ENCODE measurements at regions not wholly inside any gene's neighbourhood (a gene's known extent, or its start where the extent isn't known, plus 50 kb on each side); places are given as distances from the start of the nearest gene placed in this dataset.

DNA sequence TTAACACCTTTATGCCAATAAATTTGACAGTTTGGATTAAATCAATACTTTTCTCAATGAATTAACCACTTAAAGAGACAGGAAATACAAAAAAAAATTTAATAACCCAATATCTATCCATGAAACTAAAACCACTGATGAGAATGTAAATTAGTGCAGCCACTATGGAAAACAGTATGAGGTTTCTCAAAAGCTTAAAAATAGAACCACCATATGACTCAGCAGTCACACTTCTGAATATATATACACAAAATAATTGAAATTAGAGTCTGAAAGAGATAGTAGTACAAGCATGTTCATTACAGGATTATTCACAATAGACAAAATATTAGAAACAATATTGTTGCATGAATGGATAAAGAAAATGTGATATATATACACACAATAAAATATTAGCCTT is 382.1 kb upstream of the SETBP1 start:
- H4K20me1 ChIP-seq (ENCODE audit: insufficient read depth, low read length): no peaks in the 10 kb centered on the region
- H3K27ac ChIP-seq (ENCODE audit: low read depth, low read length): no peak overlapping the region
- H3K4me2 ChIP-seq (ENCODE audit: low read length): no peak overlapping the region
- Mint-ChIP-seq H3K36me3 (ENCODE audit: low read depth, unreplicated experiment) (no peaks in the 10 kb centered on the region), H3K27ac (ENCODE audit: unreplicated experiment) (no peak overlapping the region), H3K9me3 (ENCODE audit: unreplicated experiment) (peaks cover 2% of the 10 kb centered on the region), H3K4me1 (ENCODE audit: low read depth, unreplicated experiment) (peaks cover 2% of the 10 kb centered on the region), H3K27me3 (ENCODE audit: low read depth, unreplicated experiment) (no peaks in the 10 kb centered on the region), H3K4me3 (ENCODE audit: unreplicated experiment) (no peak overlapping the region)
- no peaks in the 10 kb centered on the region for H3K4me1 ChIP-seq (ENCODE audit: insufficient read depth, low read length)
- no peak overlapping the region for H2AFZ ChIP-seq (ENCODE audit: low read depth, low read length)
- no peak overlapping the region for H3K9ac ChIP-seq (ENCODE audit: low read length)
- H3K27me3 ChIP-seq (ENCODE audit: insufficient read depth, low read length): no peaks in the 10 kb centered on the region
- H3K9me3 ChIP-seq (ENCODE audit: insufficient read depth, low read depth, low read length): no peaks in the 10 kb centered on the region
- no peaks in the 10 kb centered on the region for H3K79me2 ChIP-seq (ENCODE audit: insufficient read depth, low read length)
- no peak for DNase-seq (ENCODE audit: low read depth)
- FAIRE-seq: no peak
- H3K36me3 ChIP-seq (ENCODE audit: insufficient read depth, low read length): no peaks in the 10 kb centered on the region
- no peak overlapping the region for H3K4me3 ChIP-seq (ENCODE audit: insufficient read depth, low read depth, low read length)
- no peak for TF ChIP-seq EZH2 (IDR thresholded peaks at IDR 0.05; ENCODE audit: insufficient read depth, low read length)
- TF ChIP-seq CTCF (IDR thresholded peaks at IDR 0.05; ENCODE audit: insufficient read depth, low read depth, low read length): no peak

GRCh38 chr18:44309185-44309584 is 371.5 kb upstream of the SETBP1 start:
- Histone ChIP-seq H3K4me2 (ENCODE audit: low read length) (peak overlapping the region; percentile 14), H3K27ac (ENCODE audit: low read depth, low read length) (peak overlapping the region; percentile 25), H3K27me3 (ENCODE audit: insufficient read depth, low read length) (no peaks in the 10 kb centered on the region), H2AFZ (ENCODE audit: low read depth, low read length) (no peak overlapping the region), H3K79me2 (ENCODE audit: insufficient read depth, low read length) (no peaks in the 10 kb centered on the region), H3K4me3 (ENCODE audit: insufficient read depth, low read depth, low read length) (no peak overlapping the region), H3K4me1 (ENCODE audit: insufficient read depth, low read length) (no peaks in the 10 kb centered on the region), H4K20me1 (ENCODE audit: insufficient read depth, low read length) (no peaks in the 10 kb centered on the region), H3K36me3 (ENCODE audit: insufficient read depth, low read length) (no peaks in the 10 kb centered on the region), H3K9ac (ENCODE audit: low read length) (no peak overlapping the region), H3K9me3 (ENCODE audit: insufficient read depth, low read depth, low read length) (no peaks in the 10 kb centered on the region)
- TF ChIP-seq CTCF (IDR thresholded peaks at IDR 0.05; ENCODE audit: insufficient read depth, low read depth, low read length) (no peak), EZH2 (IDR thresholded peaks at IDR 0.05; ENCODE audit: insufficient read depth, low read length) (no peak)
- Mint-ChIP-seq H3K36me3 (ENCODE audit: low read depth, unreplicated experiment) (no peaks in the 10 kb centered on the region), H3K27me3 (ENCODE audit: low read depth, unreplicated experiment) (no peaks in the 10 kb centered on the region), H3K4me3 (ENCODE audit: unreplicated experiment) (no peak overlapping the region), H3K4me1 (ENCODE audit: low read depth, unreplicated experiment) (peaks cover 7% of the 10 kb centered on the region), H3K27ac (ENCODE audit: unreplicated experiment) (no peak overlapping the region), H3K9me3 (ENCODE audit: unreplicated experiment) (peaks cover 3% of the 10 kb centered on the region)
- FAIRE-seq: peak; percentile 72
- peak; percentile 45 for DNase-seq (ENCODE audit: low read depth)

- no peak for FAIRE-seq
- H3K9me3 ChIP-seq (ENCODE audit: insufficient read depth, low read depth, low read length): no peaks in the 10 kb centered on the region
These were observed 359.8 kb upstream of the SETBP1 start for GRCh38 chr18:44320619-44321460.

More at GRCh38 chr18:44320619-44321460, 359.8 kb upstream of the SETBP1 start:
- Mint-ChIP-seq H3K9me3 (ENCODE audit: unreplicated experiment) (peaks cover 3% of the 10 kb centered on the region), H3K4me1 (ENCODE audit: low read depth, unreplicated experiment) (no peaks in the 10 kb centered on the region), H3K4me3 (ENCODE audit: unreplicated experiment) (no peak overlapping the region), H3K27ac (ENCODE audit: unreplicated experiment) (no peak overlapping the region), H3K27me3 (ENCODE audit: low read depth, unreplicated experiment) (no peaks in the 10 kb centered on the region), H3K36me3 (ENCODE audit: low read depth, unreplicated experiment) (no peaks in the 10 kb centered on the region)
- Histone ChIP-seq H3K27ac (ENCODE audit: low read depth, low read length) (no peak overlapping the region), H3K4me1 (ENCODE audit: insufficient read depth, low read length) (no peaks in the 10 kb centered on the region), H3K36me3 (ENCODE audit: insufficient read depth, low read length) (no peaks in the 10 kb centered on the region), H4K20me1 (ENCODE audit: insufficient read depth, low read length) (no peaks in the 10 kb centered on the region), H3K4me2 (ENCODE audit: low read length) (no peak overlapping the region), H3K9ac (ENCODE audit: low read length) (no peak overlapping the region), H3K27me3 (ENCODE audit: insufficient read depth, low read length) (no peaks in the 10 kb centered on the region), H2AFZ (ENCODE audit: low read depth, low read length) (no peak overlapping the region), H3K4me3 (ENCODE audit: insufficient read depth, low read depth, low read length) (no peak overlapping the region), H3K79me2 (ENCODE audit: insufficient read depth, low read length) (no peaks in the 10 kb centered on the region)
- no peak for TF ChIP-seq CTCF (IDR thresholded peaks at IDR 0.05; ENCODE audit: insufficient read depth, low read depth, low read length)
- TF ChIP-seq EZH2 (IDR thresholded peaks at IDR 0.05; ENCODE audit: insufficient read depth, low read length): no peak
- DNase-seq (ENCODE audit: low read depth): no peak
